ENCODE measurements at regions not wholly inside any gene's neighbourhood (a gene's known extent, or its start where the extent isn't known, plus 50 kb on each side); places are given as distances from the start of the nearest gene placed in this dataset.

GRCh38 chr20:63115651-63116411 lies 100.1 kb downstream of the YTHDF1 start:
- TF ChIP-seq RBM17 (IDR thresholded peaks at IDR 0.05; ENCODE audit: borderline replicate concordance, low read depth, low read length), result no peak
- no peak for TF ChIP-seq GATA2 (CRISPR knock-in tag; IDR thresholded peaks at IDR 0.05)
- no peak for TF ChIP-seq TAF1 (IDR thresholded peaks at IDR 0.05; ENCODE audit: control insufficient read depth, extremely low read depth, insufficient read depth, low read length, severe bottlenecking)
- no peak for TF ChIP-seq ARID3A (IDR thresholded peaks at IDR 0.05; ENCODE audit: borderline replicate concordance, low read depth, low read length)
- TF ChIP-seq REST (IDR thresholded peaks at IDR 0.05; ENCODE audit: borderline replicate concordance), result no peak
- no peak for TF ChIP-seq REST (CRISPR knock-in tag; IDR thresholded peaks at IDR 0.05; ENCODE audit: low read depth)
- no peak for TF ChIP-seq SNRNP70 (optimal IDR thresholded peaks at IDR 0.05; ENCODE audit: low read depth, low read length)
- no peak for TF ChIP-seq RERE (CRISPR knock-in tag; IDR thresholded peaks at IDR 0.05; ENCODE audit: borderline replicate concordance)
- no peak for TF ChIP-seq HNRNPH1 (optimal IDR thresholded peaks at IDR 0.05; ENCODE audit: low read depth, low read length)
- no peak for TF ChIP-seq ARID1B (IDR thresholded peaks at IDR 0.05)
- TF ChIP-seq DNMT1 (IDR thresholded peaks at IDR 0.05), result no peak
- TF ChIP-seq BCL6 (CRISPR knock-in tag; IDR thresholded peaks at IDR 0.05), result no peak

Data from K562 (cell line).